Peyer's patch (tissue), 4 donors: ENCODE measurements at regions not wholly inside any gene's neighbourhood (a gene's known extent, or its start where the extent isn't known, plus 50 kb on each side); places are given as distances from the start of the nearest gene placed in this dataset.
A peak's percentile ranks its signal among the peaks of the same experiment; 100 is the strongest.

Experiments
- DNase-seq, 3 donors: peaks; one replicate each; pipeline ENCODE4 v3.0.0-alpha.2; 2017 to 2019
- H3K27ac ChIP-seq, 4 donors: fragments of 200-600 bp; sonication (generic); one replicate each; pipeline ENCODE4 v1.5.1; 2016 to 2019
- H3K27me3 ChIP-seq, 2 donors: fragments of 200-600 bp; sonication (generic); one replicate each; pipeline ENCODE4 v1.5.1; 2019
- H3K36me3 ChIP-seq, 3 donors: fragments of 200-600 bp; sonication (generic); one replicate each; pipeline ENCODE4 v1.5.1; 2016 to 2019
- H3K4me1 ChIP-seq, 4 donors: fragments of 200-600 bp; sonication (generic); one replicate each; pipeline ENCODE4 v1.5.1; 2016 to 2019
- H3K4me3 ChIP-seq, 4 donors: fragments of 200-600 bp; sonication (generic); 1 replicate in 3 of 4; 2 replicates in 1 of 4; pipeline ENCODE4 v1.5.1; 2016 to 2019; ENCODE audit warnings: mild to moderate bottlenecking in 1 of 4
- H3K9me3 ChIP-seq, 4 donors: fragments of 200-600 bp; sonication (generic); one replicate each; pipeline ENCODE4 v1.5.1; 2016 to 2019; ENCODE audit warnings: mild to moderate bottlenecking in 1 of 4
- CTCF ChIP-seq, 6 experiments: fragments of 450-650 bp in 4 of 6; fragments of 200-600 bp in 2 of 6; sonication (generic) in 1 of 6; IDR thresholded peaks; one replicate each; pipeline ENCODE4 v1.5.1; 2017 to 2019; ENCODE audit warnings: antibody characterized with exemption in 6 of 6, mild to moderate bottlenecking in 3 of 6, moderate library complexity in 1 of 6
- POLR2A ChIP-seq, 2 donors: fragments of 450-650 bp; IDR thresholded peaks; one replicate each; pipeline ENCODE4 v1.5.1; 2017; ENCODE audit warnings: antibody characterized with exemption in 2 of 2, mild to moderate bottlenecking in 2 of 2, moderate library complexity in 2 of 2

GRCh38 chr2:175371378-175371777 is 189.9 kb upstream of the ATP5MC3 start:
- no peaks in the 10 kb centered on the region for H3K9me3 ChIP-seq
- no peak for DNase-seq
- no peaks in the 10 kb centered on the region for H3K27me3 ChIP-seq
- no peaks in the 10 kb centered on the region for H3K4me1 ChIP-seq
- H3K27ac ChIP-seq: no peak overlapping the region
- TF ChIP-seq POLR2A (IDR thresholded peaks at IDR 0.05) (no peak), CTCF (IDR thresholded peaks at IDR 0.05) (no peak)
- no peaks in the 10 kb centered on the region for H3K36me3 ChIP-seq
- H3K4me3 ChIP-seq: no peak overlapping the region

- H3K27ac ChIP-seq: no peak overlapping the region
- no peaks in the 10 kb centered on the region for H3K27me3 ChIP-seq
- no peaks in the 10 kb centered on the region for H3K9me3 ChIP-seq
- H3K36me3 ChIP-seq: no peaks in the 10 kb centered on the region
- peak in 5 of 6 experiments; percentile 10 to 74 (median 69) for TF ChIP-seq CTCF (IDR thresholded peaks at IDR 0.05)
- TF ChIP-seq POLR2A (IDR thresholded peaks at IDR 0.05): no peak
- no peaks in the 10 kb centered on the region for H3K4me1 ChIP-seq
- DNase-seq: peak in 1 of 3 donors; percentile 49
- no peak overlapping the region for H3K4me3 ChIP-seq
Observed at GRCh38 chr2:175366815-175367214, 185.3 kb upstream of the ATP5MC3 start.

GRCh38 chr2:175363699-175364098 is 182.2 kb upstream of the ATP5MC3 start:
- Histone ChIP-seq H3K4me1 (no peaks in the 10 kb centered on the region), H3K27me3 (no peaks in the 10 kb centered on the region), H3K9me3 (no peaks in the 10 kb centered on the region), H3K27ac (no peak overlapping the region), H3K4me3 (no peak overlapping the region), H3K36me3 (no peaks in the 10 kb centered on the region)
- TF ChIP-seq POLR2A (IDR thresholded peaks at IDR 0.05) (no peak), CTCF (IDR thresholded peaks at IDR 0.05) (no peak)
- no peak for DNase-seq

GRCh38 chr2:175362331-175362730 is 180.8 kb upstream of the ATP5MC3 start:
- no peak for DNase-seq
- Histone ChIP-seq H3K36me3 (no peaks in the 10 kb centered on the region), H3K27me3 (no peaks in the 10 kb centered on the region), H3K27ac (no peak overlapping the region), H3K4me3 (no peak overlapping the region), H3K9me3 (no peaks in the 10 kb centered on the region), H3K4me1 (no peaks in the 10 kb centered on the region)
- TF ChIP-seq POLR2A (IDR thresholded peaks at IDR 0.05) (no peak), CTCF (IDR thresholded peaks at IDR 0.05) (no peak)

- TF ChIP-seq CTCF (IDR thresholded peaks at IDR 0.05): no peak
- no peak for TF ChIP-seq POLR2A (IDR thresholded peaks at IDR 0.05)
- no peak overlapping the region for H3K27ac ChIP-seq
- H3K27me3 ChIP-seq: no peaks in the 10 kb centered on the region
- H3K4me3 ChIP-seq: no peak overlapping the region
- H3K9me3 ChIP-seq: no peaks in the 10 kb centered on the region
- H3K36me3 ChIP-seq: no peaks in the 10 kb centered on the region
- DNase-seq: no peak
- no peaks in the 10 kb centered on the region for H3K4me1 ChIP-seq
Observed at GRCh38 chr2:175359710-175360109, 178.2 kb upstream of the ATP5MC3 start.

DNA sequence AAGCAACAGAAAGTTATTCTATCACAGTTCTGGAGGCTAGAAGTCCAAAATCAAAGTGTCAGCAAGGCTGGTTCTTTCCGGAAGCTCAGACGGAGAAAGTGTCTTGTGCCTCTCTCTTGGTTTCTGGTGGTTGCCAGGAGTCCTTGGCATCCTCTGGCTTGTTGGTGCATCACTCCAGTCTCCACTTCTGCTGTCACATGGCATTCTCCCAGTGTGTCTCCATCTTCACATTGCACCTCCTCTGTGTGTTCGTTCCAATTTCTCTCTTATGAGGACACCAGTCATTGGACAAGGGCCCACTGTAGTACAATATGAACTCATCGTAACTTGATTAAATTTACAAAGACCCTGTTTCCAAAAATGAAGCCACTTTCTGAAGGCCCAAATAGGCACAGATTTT is 175.4 kb upstream of the ATP5MC3 start:
- DNase-seq: no peak
- no peak for TF ChIP-seq CTCF (IDR thresholded peaks at IDR 0.05)
- no peak for TF ChIP-seq POLR2A (IDR thresholded peaks at IDR 0.05)
- Histone ChIP-seq H3K9me3 (no peaks in the 10 kb centered on the region), H3K4me1 (no peaks in the 10 kb centered on the region), H3K4me3 (no peak overlapping the region), H3K27ac (no peak overlapping the region), H3K36me3 (no peaks in the 10 kb centered on the region), H3K27me3 (no peaks in the 10 kb centered on the region)
